UCSD-AML1 (cell line): ENCODE measurements at regions not wholly inside any gene's neighbourhood (a gene's known extent, or its start where the extent isn't known, plus 50 kb on each side); places are given as distances from the start of the nearest gene placed in this dataset.

Experiments
- DNase-seq: peaks from one replicate; lab custom pipeline; 2025; ENCODE audit not compliant: unreplicated experiment; lab: John Stamatoyannopoulos, UW

DNA sequence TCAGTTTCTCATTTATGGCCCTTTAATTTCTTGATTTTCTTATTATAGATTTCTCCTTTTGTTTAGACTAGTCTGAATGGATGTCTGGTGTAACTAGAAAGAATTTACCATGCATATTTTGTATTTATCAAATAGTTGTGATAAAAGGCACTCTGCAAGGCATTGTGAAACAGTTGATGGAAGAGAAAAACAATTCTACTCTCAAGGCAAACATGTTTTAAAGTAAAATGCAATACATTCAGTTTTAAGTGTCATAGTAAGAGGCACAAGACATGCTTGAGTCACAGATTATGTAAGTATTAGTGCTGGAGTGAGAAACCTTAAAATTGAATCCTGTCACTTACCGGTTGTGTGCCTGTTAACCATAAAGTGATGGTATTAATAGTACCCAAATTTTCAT, 283.3 kb upstream of the DKK2 start:
- no peak for DNase-seq

DNA sequence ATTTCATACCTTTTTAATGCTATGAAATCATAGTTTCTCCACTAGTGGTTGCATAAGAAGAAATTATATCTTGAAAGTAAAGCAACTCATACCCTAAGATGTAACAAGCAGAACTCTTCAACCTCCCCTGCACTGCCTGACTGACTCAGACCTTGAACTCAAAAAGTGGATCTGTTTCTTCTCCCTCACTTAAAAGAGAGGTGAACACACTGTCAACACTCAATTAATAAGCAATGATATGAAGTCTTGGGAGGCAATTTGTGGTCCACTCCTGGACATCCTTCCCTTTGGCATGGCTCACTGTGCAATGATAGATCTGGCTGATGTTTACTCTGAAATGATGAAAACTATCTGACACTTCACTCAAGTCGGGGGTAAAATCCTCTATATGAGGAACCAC, 282.0 kb upstream of the DKK2 start:
- DNase-seq = no peak

DNA sequence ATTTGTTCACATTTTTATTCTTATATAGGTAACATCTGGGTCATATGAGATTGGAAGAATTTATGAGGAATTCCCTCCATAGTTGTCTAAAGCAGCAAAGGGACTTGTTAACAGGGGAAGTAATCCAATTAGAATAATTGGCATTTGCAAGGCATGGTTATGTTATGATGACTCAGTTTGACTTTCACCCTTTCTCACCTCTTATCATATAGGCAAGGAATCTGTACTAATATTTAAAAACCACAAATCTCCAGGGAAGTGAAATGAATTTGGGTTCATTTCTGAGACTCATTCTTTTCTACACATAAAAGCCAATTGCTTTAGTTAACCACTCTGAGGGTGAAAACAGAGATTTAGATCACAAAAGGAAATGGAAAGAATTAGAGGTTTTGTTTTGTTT, 281.5 kb upstream of the DKK2 start:
- no peak for DNase-seq

DNA sequence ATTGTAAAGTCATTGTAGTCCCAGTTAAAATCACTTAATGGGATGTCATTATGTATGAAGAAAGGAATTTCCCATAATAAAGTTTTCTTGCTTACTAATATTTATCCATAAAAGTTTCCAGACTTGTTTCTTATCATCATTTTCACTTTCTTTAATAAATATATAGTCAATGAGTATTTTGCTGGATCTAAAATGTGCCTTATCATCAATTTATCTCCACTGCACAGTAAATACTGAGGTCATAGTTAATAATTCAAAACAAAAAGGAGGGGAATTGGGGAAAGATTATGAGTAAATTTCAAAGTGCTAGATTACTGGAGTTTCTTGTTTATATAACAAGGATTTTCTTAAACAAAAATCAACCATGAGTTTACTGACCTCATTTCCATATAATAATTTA, 279.5 kb upstream of the DKK2 start:
- no peak for DNase-seq

DNA sequence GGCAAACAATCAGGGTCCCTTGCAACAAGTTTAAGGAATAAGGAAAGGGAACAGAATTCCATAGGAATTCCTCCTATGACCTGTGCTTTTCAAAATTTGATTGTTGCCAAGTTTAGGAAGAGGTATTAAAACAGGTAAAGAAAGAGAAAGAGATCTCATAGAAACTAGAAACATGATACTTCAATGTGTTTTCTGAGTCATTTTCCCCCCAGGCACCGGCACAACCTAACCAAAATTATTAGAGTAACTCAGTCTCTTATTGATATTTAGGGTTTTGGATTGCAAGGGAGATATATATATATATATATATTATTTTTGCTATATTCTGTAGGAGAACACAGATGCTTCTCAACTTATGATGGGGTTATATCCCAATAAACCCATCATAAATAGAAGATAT, 278.0 kb upstream of the DKK2 start:
- DNase-seq = no peak

DNA sequence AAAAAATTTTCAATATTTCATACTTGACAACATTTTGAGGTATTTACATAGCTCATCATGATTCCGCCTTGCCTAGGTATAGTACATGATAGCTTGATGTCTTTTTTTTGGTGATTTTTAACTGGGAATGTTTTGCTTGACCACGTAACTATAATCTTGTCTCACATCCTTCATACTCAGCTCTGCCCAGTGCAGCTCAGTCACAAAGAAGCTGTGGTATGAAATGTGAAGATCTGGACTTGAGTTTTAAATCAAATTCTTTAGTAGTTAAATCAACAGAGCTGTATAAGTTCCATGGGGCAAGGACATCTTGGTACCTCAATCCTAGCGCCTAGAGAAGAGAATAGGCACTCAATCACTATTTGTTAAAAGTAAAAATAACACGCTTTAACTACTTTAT, 276.3 kb upstream of the DKK2 start:
- no peak for DNase-seq

DNA sequence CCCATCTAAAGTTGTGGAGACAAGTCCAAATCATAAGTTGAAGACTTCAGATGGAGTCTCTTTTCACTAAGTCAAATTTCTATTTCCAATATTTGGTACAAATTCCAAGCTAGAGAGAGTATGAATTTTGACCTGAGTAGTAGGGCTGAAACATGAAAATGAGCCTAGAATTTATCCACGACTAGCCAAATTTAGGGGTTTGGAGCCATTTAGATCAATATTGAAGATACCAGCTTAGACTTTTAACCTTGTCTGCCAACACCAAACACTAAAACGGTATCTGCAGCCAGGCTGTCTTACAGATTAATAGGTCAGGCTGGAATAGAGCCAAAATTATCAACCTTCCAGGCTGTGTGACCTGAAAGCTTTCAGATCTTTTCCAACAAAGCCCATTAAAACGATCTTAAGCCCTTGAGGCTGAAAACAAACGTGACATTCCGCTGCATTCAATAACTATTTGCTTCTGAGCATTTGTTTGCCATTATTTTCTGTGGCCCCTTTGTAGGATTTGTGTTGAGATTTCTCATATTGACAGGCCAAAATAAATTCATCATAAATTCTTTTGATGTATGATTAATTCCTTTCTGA, 268.7 kb upstream of the DKK2 start:
- DNase-seq = no peak

DNA sequence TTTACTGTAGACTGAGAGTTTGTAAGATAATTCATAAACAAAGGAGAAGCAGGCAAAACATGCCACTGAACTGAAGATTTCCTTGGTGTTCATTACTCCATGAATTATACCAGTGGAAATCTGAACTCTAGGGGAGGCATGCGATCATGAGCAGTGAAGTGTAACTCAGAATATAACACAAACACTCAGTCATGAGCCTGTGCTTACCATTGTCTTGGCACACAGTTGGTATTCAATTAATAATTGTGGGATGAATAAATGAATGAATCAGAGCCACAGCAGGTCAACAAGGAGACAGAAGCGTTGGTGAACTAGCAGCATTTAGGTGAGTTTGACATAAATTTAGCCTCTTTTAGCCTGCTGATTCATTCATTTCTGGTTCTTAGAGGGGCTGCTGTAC, 263.5 kb upstream of the DKK2 start:
- no peak for DNase-seq

DNA sequence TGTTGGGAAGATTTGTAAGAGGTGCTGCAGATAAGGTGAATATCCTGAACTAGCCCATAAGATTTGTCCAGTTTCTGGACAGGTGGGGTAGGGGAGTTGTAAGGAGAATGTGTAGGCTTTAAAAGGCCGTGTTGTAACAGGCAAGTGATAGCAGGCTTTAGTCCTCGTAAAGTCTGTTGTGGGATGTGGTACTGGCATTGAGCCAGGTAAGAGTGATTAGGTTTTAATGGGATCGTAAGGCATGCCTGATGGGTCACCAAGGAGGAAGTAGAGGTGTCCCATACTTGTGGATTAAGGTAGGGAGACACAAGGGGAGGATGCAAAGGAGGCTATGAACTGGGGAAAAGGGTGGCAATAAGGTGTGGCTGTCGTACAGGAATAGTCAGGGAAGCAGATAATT, 256.9 kb upstream of the DKK2 start:
- DNase-seq = no peak

DNA sequence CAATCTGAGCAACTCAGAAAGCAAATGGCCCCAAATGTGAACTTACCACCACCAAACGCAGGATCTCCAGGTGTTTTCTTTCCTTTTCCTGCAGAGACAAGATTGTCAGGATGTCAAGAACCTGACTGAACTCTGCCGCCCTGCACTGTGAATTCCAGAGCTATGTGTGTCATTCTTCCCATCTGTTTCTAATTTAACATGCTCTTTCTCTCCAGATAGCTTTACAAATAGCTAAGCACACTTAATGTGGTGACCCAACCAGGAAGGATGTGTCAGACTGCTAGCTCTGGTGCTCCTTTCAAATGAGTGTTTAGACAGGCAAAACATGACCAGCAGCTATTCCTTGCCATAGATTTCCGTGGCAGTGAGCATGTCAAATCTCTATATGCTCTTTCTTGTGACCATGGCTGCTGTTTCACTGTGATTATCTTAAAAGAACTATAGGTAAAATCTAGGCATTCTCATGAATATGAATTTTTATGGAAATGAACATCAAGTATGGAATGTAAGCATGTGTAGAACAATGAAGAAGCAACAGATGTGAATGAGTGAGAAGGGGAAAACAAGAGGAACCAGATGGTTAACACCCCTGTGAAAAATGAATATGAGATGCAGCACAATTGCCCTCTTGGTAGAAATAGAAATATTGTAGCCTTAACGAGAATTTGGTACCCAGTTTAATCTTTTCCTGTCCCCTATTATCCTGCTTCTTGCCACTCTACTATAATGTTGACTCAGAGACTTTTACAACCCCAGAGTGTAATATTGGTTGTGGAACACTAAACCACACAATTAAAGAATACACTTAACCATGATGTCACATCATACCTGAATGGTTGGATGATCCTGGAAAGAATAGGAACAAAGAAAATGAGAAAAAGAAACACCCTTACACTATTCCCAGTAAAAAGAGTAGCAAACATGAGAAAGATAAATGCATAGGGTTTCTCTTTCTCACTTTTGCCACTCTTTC, 247.8 kb upstream of the DKK2 start:
- DNase-seq = no peak

DNA sequence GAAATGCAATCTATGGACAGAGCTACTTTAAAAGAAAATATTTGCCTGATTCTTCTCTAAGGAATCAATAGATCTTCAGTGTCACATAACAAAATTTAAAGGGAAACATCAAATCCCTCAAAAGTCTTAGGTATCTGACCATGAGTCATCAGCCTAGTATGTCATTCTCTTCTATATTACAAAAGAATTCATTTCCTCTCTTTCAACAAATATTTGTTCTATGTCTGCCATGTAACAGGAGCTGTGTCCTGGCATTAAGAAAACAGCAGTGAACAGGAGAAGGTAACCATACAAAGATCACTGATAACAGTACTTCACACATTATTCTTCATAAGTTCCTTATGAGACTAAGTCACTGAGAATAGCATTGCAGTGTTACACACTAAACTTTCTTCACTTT, 243.6 kb upstream of the DKK2 start:
- DNase-seq = no peak

DNA sequence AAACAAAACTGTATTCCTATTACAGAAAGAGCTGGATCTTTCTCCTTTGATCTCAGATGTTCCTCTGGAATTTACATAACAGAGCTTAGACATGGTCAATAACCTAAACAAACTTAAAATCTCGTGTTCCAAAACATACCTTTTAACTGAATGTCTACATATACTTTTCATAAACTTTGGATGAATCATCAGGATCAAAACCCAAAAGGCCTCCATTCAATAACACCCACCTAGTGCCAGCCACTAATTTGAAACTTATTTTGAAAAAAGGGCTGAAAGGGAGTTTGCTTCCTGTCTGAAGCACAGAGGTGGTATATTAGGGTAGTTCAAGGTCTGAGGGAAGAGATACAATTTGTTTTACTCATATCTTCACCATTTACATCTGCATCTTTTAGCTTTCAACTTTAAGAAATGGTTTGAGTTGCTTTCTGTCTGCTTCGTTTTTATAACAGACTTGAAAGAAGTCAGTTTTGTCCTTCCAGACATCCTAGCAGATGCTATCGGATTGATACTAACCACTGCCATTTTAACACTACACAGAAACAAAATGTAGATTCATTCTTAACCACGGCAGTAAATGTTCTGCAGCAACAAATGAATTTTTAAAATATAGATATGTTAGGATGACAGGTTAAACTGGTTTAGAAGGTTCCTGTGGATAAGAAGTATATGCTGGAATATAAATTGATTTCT, 242.8 kb upstream of the DKK2 start:
- no peak for DNase-seq

DNA sequence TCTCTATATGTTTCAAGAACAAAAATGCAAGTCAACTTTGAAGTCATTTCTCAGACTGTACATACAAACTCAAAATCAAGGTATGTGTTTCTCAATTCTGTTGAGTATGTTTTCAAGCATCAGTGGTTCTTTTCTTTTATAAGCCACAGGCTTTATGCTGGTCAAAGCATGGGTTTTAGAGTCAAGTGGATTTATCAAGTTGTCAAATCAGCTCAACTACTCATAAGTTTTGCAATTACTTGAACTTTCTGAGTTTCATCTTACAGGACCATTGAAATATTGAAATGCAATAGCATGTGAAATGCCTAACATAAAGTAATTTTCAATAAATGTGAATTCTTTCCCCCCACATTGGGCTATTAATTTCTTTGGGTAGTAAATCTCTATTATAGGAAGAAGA, 239.9 kb upstream of the DKK2 start:
- no peak for DNase-seq

DNA sequence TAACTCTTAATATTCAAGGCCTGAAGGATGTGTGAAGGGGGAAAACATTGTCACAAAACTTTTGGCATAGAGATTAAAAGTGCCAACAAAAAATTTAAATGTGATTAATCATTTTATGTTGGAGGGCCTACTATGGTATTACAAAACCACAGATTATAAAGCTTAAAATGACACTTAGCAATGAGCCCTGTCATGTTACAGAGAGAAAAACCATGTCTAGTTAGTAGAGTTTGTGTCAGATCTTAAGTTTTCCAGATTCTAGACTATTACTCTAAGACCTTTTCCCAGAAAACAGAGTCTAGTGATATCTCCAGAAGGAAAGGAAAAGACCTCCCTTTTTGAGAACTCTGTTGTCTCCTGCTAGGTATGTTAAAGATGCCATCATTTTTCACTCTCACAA, 239.1 kb upstream of the DKK2 start:
- no peak for DNase-seq

DNA sequence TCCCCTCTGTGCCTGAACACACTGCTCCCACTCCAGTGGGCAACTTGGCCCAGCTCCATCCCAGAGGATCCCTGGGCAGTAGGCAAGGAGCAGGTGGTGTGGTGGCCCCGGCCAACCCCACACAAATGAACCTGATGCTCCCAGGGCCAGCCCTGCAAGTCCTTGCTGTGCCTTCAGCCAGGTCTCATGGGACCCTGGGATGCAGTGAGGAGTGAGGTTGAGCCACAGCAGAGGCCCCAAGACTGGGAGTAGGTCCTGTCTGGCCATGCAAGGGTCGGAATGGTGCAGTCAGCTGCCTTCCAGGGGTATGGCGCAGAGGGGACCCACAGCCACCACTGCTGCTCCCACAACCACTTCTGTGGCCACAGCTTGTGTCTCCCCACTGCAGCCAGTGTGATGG, 234.5 kb upstream of the DKK2 start:
- DNase-seq = no peak

DNA sequence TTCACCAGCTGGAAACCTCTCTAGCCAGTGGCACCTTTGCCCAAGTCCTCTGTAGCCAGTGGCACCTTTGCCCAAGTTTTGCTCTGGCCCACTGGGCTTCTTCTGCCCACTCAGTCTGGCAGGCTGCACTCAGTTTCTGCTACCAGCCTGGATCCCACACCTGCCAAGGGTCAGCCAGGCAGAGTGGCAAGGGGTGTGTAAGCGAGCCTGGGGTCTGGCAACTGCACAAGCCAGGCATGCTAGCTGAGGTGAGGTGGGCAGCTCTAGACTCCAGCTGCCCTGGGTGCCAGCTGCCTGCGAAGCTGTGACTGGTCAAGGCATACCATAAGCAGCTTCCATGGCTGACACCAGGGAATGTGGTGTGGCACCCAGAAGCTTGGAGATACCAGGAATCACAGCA, 233.1 kb upstream of the DKK2 start:
- DNase-seq = no peak

DNA sequence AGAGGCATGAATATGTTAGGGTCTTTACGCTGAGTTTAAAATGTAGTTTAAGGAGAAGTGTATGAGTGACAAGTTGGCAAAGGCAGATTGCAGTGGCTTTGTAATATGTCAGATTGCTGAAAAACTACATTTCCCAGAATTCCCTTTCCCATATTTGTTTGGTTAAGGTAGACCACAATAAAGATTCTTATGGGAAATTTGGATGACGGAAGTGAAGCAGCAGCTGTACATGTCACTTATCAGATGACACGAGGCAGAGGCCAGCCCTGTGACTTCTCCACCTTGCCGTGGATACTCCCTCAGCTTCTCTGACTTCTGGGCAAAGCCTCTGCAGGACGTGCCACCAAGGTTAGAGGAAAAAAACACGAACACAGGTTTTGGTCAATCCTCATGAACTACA, 229.7 kb upstream of the DKK2 start:
- no peak for DNase-seq

DNA sequence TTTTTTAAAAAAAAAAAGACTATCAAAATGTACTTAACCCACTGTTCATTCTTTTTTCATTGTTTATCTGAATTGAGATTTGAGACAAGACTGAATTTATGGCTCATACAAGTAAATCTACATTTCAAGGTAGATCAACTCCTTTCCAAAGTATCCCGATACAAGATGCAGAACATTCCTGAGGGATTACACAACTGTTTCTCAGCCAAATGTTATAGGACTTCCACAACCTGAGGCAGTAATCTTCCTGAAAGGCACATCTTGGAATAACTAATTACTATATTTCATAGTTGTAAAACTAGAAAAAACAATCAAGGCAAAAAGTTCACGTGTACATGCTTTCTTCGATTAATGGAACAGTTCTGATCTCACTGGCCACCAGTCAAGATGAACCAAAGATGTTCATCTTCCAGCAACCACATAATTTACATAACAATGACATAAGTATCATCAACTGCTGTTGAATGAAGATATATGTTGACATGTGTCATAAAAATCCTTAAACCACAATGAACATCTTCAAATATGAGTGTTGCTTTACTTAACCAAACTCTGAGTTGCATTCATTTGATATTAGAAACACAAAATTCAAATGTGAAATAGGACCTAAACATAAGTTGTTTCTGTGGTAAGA, 225.2 kb upstream of the DKK2 start:
- DNase-seq = no peak

DNA sequence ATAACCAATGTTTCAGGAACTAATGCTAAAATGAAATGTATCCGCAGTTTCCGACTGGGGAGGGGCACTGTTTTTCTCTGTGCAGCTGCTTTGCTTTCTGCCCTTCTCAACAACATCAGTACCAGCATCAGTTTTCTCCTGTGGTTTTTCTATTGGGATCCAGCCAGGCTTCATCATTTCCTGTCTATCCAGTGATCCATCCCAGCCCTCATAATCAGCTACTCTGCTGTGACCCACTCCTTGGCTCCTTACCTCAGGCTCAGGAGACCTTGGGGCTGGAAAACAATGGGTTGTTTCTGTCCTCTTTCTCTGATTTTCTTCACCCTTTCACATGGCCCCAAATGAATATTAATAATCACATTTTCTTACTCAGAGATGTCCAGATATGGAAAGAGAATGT, 222.2 kb upstream of the DKK2 start:
- DNase-seq = no peak

DNA sequence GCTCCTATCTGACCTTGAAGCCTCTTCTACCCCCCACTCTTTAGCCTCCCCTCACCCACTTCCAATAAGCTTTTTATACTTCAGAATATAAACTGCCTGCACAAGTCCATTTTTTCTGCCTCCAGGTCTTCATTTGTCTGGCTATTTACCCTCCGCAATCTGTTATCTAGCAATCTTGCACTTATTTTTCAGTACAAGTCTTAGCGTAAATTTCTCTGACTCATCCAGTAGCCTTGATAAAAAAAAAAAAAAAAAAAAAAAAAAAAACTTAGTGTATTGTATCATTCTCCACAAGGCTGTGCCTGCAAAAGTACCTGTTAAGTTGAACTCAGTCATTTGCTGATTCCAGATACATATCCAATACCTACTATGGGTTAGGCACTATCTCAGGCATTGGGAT, 219.5 kb upstream of the DKK2 start:
- no peak for DNase-seq

DNA sequence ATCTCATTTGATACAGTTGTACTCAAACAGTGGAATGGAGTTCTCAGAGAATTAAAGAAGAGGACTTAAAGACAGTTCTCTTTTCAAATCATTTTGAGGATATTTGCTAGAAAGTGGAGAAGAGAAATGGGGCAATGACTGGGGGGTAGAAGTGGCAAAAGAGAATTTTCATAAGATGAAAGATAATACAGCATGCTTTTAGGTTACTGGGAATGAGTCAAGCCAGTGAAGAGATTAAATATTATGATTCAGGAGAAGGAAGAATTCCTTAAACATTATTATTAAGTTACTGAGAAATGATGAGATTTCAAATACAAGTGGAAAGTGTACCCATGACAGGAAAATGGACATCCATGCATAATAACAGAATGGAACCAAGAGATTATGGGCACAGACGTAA, 219.0 kb upstream of the DKK2 start:
- no peak for DNase-seq

DNA sequence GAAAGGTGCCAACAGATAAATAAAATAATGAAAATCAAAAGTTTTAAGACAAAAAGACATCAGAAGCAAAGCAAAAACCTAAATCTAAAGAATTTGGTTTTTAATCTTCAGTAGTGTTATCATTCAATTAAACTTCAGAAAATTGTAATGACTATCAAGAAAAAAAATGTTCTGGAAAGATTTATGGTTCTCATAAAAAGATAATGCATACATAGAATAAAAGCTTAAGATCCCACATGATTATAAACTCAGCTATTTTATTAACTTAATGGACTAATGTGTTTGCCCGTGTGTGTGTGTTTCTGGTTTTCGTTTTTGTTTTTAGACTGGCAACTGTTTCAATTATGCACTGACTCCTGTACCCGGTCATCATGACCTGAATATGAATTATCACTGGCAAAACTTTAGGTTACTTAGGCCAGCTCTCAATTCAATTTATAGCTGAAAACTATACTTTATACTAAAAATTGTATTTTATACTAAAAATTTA, 217.5 kb upstream of the DKK2 start:
- no peak for DNase-seq
